Occipital lobe (tissue), 2 donors: ENCODE measurements at regions not wholly inside any gene's neighbourhood (a gene's known extent, or its start where the extent isn't known, plus 50 kb on each side); places are given as distances from the start of the nearest gene placed in this dataset. TPM values are rescaled to one million over a fixed set of nuclear protein-coding genes. Genes with fewer than 3 reads are reported as not detected.

ENCODE experiments used
- DNase-seq: peaks from one replicate; lab custom pipeline; 2025; lab: John Stamatoyannopoulos, UW
- small RNA-seq: library from RNA; depleted of rRNA; stranded (forward); fragments of <200 nt; gene quantifications from one replicate; pipeline ENCODE3, GENCODE V24; 2014

DNA sequence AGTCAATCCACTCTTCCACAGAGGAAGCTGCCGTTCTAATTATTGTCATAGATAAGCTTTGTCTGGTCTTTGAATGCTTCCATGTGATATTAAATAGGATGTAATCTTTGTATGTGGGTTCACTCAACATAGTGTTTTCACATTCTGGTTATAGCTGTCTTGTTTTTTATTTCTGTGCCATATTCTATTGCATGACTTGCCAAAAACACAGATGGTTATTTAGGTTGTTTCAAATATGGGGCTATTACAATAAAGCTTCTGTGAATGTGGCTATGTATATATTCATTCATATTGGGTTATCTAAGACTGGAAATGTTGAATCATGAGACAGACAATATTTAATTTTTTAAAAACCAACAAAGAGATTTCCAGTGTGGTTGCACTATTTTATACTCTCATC is 1109.3 kb upstream of the LRRTM3 start:
- no peak for DNase-seq

- DNase-seq, result no peak
Observed at GRCh38 chr10:65818990-65819389, 1106.8 kb upstream of the LRRTM3 start.

- no peak for DNase-seq
Observed at GRCh38 chr10:65827359-65827758, 1098.5 kb upstream of the LRRTM3 start.

DNA sequence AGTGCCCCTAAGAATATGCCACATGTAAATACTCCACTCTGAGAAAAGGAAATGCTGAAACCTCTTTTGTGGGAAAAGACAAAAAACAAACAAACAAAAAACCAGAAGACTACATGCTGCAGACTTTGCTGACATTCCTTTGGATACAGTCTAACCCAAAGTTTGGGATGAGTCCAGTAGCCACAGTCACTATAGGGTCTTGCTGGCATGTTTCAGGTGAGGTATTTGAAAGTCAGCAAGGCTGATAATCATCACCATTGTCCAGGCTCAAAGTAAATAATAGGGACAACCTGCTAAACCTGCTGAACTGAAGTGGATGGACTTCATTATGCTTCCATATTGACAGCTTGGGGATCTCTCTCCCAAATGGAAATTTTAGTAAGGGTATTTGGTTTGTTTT is 1087.0 kb upstream of the LRRTM3 start:
- no peak for DNase-seq

DNA sequence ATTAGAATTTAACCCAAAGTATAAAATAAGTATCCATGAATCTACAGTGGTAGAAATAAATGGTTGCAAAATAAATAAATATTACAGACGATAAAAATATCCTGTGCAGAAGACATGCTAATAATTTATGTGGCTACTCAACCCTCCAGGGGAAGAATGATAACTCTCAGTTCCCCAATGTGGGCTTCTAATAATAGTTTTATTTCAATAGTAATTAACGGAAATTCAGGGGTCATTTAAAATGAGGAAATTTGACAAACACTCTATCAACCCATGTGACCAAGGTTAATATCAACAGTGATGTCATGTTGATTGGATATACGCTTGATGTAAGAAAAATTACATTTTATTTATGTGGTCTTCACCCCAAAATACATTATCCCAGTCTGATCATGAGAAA is 1082.6 kb upstream of the LRRTM3 start:
- no peak for DNase-seq

- DNase-seq, result no peak
Observed at GRCh38 chr10:65845916-65846315, 1079.9 kb upstream of the LRRTM3 start.

DNA sequence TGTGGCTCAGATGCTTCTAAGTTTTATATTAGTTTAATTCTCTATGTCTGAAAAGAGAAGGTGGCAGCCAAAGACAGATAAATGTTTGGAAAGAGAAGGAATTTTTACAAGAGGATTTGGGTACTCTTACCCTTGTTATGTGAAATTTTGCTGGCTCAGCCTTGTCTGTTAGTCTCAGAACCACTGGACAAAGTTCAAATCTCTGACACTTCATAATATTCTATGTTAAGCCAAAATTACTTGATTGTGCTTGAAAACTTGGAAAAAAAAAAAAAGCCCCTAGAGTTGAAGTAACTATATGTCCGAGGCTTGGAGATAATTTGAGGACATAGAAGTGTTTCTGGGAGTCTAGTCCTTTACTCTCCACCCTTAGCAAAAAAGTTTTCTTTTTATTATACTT is 1079.3 kb upstream of the LRRTM3 start:
- DNase-seq, result no peak

DNA sequence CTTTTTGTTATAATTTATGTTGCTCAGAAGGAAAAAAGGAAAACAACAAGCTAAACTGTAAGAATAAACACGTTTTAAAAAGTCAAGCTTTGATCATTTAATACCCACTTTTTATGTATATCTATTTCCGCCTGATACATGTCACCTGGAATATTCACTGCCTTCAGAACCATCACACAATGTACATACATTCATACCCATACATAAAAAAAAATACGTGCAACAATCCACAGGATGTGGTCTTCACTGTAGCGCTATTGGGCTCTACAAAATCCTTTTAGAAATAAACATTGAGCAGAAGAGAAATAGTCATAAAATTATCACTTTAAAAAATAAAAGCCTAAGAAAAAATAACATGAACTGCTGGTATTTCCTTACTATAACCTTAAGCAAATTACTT is 1078.9 kb upstream of the LRRTM3 start:
- DNase-seq, result no peak

DNA sequence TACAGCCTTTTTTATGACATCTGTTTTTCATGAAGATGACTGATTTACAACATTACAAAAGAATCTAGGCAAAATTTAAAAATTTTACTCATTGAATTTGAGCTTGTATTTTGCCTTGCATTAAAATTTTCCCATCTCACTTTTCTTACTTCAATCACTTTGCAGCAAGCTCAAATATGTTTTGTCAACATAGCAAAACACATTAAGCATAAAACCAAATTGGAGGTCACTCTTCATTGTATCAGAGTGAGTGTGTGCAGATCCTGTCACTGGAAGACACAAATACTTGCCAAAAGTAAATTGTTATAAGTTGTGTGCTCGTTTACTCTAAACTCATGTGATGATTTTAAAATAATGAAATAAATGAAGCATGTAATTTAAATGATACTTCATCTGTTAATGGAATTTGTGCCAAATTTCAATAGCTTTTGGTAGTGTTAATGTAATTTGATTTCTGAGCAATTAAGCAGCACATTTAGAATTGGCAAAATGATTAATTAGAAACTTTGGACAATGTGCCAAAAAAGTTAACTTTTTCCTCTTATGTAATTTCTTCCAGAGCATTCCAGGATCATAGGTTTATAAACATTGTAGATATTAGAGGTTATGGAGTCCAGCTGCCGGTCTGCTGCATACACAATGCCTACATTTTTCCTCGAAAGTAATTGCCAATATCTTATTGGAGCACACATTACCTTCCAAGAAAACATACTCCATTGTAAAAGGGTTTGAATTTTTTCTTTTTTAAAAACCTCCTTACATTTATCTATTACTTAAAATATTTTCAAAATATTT is 1078.2 kb upstream of the LRRTM3 start:
- no peak for DNase-seq

GRCh38 chr10:65858841-65859240 is 1067.0 kb upstream of the LRRTM3 start:
- DNase-seq, result no peak

- no peak for DNase-seq
Observed at GRCh38 chr10:65861249-65861648, 1064.6 kb upstream of the LRRTM3 start.

Small RNA genes in the stretch of these regions (small RNA-seq; reads per million reads assigned to genes)
- gene CYP2C61P, result not detected
